ENCODE measurements at regions not wholly inside any gene's neighbourhood (a gene's known extent, or its start where the extent isn't known, plus 50 kb on each side); places are given as distances from the start of the nearest gene placed in this dataset.

- no peak overlapping the region for H3K4me3 ChIP-seq (ENCODE audit: low read depth, low read length)
- TF ChIP-seq CTCF (conservative IDR thresholded peaks at IDR 0.05; ENCODE audit: low read depth, low read length) = no peak
- no peak for DNase-seq (ENCODE audit: low read depth)
Measured at GRCh38 chr5:172544371-172545095, 90.2 kb upstream of the SH3PXD2B start.

- TF ChIP-seq CTCF (conservative IDR thresholded peaks at IDR 0.05; ENCODE audit: low read depth, low read length) = no peak
- DNase-seq (ENCODE audit: low read depth) = no peak
- H3K4me3 ChIP-seq (ENCODE audit: low read depth, low read length) = no peak overlapping the region
Measured at GRCh38 chr5:172543484-172544298, 89.4 kb upstream of the SH3PXD2B start.

- DNase-seq (ENCODE audit: low read depth) = no peak
- no peak for TF ChIP-seq CTCF (conservative IDR thresholded peaks at IDR 0.05; ENCODE audit: low read depth, low read length)
- H3K4me3 ChIP-seq (ENCODE audit: low read depth, low read length) = no peak overlapping the region
Measured at GRCh38 chr5:172542651-172543131, 88.4 kb upstream of the SH3PXD2B start.

- DNase-seq (ENCODE audit: low read depth) = no peak
- H3K4me3 ChIP-seq (ENCODE audit: low read depth, low read length) = no peak overlapping the region
- TF ChIP-seq CTCF (conservative IDR thresholded peaks at IDR 0.05; ENCODE audit: low read depth, low read length) = no peak
Measured at GRCh38 chr5:172541773-172542136, 87.4 kb upstream of the SH3PXD2B start.

- H3K4me3 ChIP-seq (ENCODE audit: low read depth, low read length) = no peak overlapping the region
- no peak for DNase-seq (ENCODE audit: low read depth)
- TF ChIP-seq CTCF (conservative IDR thresholded peaks at IDR 0.05; ENCODE audit: low read depth, low read length) = no peak
Measured at GRCh38 chr5:172541099-172541772, 86.9 kb upstream of the SH3PXD2B start.

- DNase-seq (ENCODE audit: low read depth) = no peak
- no peak for TF ChIP-seq CTCF (conservative IDR thresholded peaks at IDR 0.05; ENCODE audit: low read depth, low read length)
Measured at GRCh38 chr5:172540099-172540870, 86.0 kb upstream of the SH3PXD2B start.

More at GRCh38 chr5:172540099-172540870, 86.0 kb upstream of the SH3PXD2B start:
- H3K4me3 ChIP-seq (ENCODE audit: low read depth, low read length) = no peak overlapping the region
